ENCODE measurements at regions not wholly inside any gene's neighbourhood (a gene's known extent, or its start where the extent isn't known, plus 50 kb on each side); places are given as distances from the start of the nearest gene placed in this dataset.

DNA sequence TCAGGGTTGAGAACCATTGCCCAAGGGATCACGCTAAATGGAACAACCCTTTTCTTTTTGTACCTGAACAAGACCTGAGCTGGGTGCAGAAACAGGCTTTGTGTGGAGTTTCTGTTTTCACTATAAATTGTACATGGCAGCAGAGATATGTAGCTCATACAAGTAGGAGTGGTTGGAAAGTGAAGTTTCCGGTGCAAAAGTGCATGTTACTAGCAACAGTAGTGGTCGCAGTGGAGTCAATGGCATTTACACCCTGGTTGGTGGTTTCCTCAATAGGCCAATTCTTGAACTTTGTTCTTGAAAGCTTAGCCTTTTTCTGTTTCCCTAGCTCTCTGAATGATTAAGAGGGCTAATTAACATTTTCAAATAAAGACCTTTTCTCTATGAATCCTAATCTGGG lies 170.7 kb downstream of the NEBL start:
- DNase-seq: no peak

DNA sequence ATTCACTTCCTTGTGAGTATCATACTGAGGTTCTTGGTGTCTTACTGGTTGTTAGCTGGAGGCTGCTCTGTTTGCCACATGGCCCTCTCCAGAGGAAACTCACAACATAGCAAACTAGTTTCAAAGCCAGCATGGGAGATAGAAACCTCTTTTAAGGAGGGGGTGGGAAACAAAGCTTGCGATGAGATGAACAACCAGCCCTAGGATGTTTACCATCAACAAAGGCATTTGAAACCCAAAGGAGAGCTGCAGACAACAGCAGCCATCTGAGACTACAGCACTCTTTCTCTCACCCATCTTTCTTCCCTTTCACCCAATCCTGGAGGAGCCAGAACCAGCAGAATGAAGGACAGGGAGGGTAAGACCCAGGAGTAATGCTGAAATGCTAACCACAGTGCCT lies 182.1 kb downstream of the NEBL start:
- DNase-seq: no peak

- DNase-seq: no peak
Measured at GRCh38 chr10:20714518-20714917, 182.6 kb downstream of the NEBL start.

- DNase-seq: no peak
Measured at GRCh38 chr10:20713420-20713819, 183.7 kb downstream of the NEBL start.

DNA sequence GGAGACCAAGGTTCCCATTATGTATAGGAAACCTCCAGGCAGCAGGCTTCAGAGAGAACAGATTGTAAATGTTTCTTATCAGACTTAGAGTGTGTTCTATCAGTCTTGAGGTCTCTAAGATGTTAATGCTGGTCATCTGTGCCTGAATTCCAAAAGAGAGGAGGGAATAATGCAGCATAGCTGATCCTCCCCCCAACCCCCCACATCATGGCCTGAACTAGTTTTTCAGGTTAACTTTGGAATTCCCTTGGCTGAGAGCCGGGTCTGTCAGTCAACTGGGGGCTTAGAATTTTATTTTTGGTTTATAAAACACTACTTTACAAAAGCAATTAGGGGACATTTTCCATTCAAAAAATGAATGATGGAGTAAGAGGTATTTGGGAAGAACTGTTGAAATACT lies 184.3 kb downstream of the NEBL start:
- DNase-seq: no peak

DNA sequence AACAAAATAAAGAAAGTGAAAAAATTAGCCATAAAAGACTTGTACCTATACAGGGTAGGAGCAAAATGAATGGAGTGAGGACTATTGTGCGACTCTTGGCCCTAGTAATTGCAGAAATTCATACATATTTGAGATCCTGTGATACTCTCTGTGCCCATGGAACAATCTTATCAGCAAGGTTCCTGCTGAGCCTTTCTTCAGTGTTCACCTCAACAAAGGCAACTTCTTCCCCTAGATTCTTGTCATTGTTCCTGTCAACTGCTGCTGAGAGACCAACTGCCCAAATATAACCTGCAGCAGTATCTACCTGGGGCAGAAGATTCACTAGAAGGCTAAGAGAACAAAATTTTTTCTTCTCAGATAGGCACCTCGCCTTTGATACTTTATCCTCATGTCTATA lies 187.4 kb downstream of the NEBL start:
- DNase-seq: no peak

DNA sequence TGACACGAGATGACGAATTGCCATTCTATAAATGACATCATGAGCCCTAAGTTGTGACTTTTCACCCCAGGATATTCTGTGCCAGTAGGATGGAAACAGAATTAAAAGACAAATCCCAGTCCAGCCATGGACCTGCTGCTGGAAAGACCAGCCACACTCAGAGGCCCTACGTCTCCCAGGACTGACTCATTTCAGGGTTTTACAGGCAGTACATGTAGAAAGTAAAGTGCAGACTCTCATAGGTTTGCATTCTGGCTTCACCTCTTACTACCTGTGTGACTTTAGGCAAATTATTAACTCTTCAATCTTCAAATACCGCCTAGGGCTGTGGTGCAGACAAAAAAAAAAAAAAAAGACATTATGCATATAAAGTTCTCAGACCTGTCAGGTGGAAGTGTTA lies 188.8 kb downstream of the NEBL start:
- no peak for DNase-seq

DNA sequence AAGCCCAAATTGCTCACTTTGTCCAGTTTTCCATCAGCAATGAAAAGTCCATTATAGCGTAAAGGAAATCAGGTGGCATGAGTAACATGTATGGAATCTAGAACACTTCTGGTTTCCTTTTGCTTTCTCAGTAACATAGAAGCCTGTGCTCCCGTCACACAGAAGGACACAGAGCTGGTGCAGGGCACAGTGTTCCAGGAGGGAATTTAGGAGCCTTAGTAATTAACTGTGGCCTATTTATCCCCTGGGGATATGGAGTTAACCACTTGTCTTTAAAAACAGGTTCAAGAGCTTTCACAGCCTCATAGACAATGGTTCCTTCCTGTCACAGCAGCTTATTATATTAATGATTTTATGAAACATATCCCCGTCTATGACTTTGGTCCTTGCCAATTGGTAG lies 189.9 kb downstream of the NEBL start:
- DNase-seq: no peak

DNA sequence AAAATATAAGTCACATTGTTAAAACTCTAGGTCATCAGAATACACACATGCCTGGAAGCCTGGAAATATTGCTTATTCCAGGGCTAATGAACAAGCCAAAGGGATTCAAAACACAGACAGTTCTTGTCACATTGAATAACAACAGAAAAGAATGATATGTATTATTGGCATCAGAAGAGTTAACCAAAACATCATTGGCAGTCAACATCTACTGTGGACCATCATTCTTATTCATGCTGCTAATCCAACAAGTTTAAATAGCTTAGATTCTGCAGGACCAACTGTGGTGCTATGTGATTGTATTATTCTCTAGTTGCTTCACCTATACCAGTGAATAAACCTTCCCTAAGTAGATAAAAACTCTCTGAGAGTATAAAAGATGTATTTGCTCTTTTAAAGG lies 198.3 kb downstream of the NEBL start:
- no peak for DNase-seq

- DNase-seq: no peak
Measured at GRCh38 chr10:20694296-20694695, 202.8 kb downstream of the NEBL start.

DNA sequence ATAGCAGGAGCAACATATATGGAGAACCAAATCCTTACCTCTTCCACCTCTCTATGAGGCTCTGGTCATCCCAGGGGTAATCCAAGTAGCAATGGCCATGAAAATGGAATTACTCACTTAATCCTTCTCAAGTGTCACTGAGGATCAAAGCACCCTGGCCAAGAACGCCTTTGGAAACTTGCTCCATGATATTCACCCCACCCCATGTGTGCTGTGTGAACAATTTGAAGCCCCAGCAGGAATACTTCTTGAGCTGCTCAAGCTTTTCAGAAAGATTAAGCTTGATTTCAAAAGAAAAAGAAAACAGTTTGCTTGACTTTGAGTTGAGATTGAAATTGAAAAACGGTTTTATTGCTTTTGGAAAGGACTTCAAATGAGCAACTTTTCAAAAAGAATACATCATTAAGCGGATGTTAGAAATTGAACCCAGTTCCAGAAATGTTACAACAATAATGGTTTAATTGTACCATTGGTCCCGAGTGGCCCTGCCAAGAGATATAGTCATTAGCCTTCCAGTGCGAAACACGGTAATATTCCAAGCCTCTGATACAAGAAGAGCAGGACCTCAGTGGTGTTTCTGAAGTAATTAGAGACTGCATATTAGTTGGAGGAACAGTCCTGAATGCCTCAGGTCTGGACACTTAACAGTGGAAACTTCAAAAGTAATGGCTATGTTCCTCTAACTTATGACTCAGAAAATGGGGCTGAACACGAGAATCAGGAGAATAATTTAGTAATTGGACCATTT lies 208.1 kb downstream of the NEBL start:
- no peak for DNase-seq

DNA sequence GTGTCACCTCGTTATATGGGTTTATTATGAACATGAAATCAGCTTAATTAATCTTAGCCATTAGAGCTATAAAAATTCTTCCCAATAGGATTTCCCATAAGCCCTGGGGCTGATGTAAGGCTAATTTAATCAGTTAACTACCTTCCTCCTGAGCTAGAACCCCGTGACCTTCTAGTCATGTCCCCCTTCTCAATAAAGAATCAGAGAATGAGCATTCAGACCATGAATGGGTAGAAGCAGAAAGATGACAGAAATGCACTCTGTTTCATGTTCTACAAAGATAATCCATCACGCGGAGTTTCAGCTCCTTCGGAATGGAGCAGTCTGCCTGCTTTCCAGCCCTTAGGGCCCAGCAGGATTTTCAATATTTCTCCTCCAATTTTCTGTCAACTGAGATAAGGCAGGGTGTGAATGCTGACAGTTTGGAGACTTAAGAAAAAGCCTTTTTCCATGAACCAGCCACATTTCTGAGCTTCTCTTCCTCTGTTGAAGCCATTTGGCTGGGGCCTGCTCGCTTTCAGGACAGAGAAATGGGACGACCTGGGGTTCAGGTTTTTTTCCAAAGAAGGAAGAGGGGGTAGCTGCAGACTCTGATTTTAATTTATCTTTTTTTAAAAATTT lies 211.0 kb downstream of the NEBL start:
- no peak for DNase-seq

GRCh38 chr10:20685462-20685861 lies 211.6 kb downstream of the NEBL start:
- no peak for DNase-seq

- no peak for DNase-seq
Measured at GRCh38 chr10:20683345-20683744, 213.8 kb downstream of the NEBL start.

DNA sequence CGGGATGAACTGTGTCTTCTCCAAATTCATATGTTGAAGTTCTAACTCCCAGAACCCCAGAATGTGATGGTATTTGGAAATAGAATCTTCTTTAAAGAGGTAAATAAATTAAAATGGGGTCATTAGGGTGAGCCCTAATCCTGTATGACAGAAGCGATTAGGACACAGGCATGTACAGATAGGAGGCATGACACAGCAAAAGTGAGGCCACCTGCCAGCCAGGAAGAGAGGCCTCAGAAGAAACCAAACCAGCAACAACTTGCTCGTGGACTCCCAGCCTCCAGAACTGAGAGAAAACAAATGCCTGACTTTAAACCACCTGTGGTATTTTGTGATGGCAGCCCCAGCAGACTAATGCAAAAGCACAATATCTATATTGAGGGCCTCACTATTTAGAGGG lies 214.3 kb downstream of the NEBL start:
- no peak for DNase-seq

DNA sequence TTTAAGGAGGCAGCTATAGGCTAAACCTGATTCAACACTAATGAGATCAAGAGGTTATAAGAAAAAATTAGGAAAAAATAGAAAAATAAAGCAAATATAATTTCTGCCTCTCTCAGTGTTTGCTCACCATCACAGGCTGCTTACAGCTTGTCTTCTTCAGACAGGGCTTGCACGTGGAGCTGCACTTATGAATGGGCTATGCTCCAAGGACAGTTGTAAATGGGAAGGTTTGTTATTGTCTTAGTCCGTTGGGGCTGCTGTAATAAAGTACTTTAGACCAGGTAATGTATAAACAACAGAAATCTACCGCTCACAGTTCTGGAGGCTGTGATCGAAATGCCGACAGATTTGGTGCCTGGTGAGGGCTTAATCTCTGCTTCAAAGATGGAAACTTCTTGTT lies 219.8 kb downstream of the NEBL start:
- no peak for DNase-seq

DNA sequence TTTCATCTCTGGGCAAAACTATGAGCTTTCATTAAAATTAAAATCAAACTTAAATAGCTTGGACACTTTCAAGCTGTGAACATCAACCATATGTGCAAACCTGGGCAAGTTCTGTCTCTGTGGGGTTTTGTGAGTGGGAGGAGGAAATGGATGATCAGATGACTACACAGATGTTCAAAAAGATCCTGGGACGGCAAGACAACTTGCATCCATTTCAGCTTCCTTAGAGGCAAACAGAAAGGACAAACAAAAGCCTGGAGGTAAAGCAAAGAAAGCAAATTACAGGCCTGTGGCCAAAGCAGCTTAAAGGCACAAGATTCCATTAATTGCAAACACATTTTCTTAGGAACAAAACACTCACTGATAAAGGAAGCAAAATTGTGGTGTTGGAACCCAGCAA lies 222.2 kb downstream of the NEBL start:
- DNase-seq: no peak

GRCh38 chr10:20673175-20673574 lies 223.9 kb downstream of the NEBL start:
- DNase-seq: no peak

- no peak for DNase-seq
Measured at GRCh38 chr10:20672741-20673140, 224.4 kb downstream of the NEBL start.

DNA sequence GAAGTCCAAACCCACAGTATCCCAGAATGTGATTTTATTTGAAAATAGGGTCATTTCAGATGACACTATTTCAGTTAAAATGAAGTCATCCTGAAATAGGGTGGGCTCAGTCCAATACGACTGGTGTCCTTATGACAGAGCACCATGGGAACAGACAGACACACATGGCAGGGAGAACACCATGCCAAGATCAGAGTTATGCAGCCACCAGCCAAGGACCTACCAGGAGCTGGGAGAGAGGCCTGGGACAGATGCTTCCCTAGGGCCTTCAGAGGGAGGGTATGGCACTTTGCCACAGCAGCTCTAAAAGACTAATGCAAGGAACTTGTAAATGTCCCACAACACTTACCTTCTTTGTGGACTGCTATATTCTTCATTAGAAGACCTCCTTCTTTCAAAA lies 226.5 kb downstream of the NEBL start:
- no peak for DNase-seq

DNA sequence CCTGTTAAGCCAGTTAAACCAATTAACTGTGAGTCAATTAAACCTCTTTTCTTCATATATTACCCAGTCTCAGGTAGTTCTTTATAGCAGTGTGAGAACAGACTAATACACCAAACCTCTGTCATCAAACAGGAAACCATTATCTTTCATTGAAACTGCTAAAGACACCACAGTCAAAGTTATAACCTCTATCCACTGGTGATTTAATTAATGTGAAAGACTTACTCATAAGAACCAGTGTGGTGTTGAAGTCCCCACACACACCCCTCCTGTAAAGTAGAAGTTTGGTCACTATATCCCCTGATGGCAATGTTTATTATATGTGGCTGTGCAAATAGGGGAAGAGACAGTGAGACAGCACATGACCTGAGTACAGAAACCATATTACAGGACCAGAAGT lies 228.1 kb downstream of the NEBL start:
- no peak for DNase-seq

DNA sequence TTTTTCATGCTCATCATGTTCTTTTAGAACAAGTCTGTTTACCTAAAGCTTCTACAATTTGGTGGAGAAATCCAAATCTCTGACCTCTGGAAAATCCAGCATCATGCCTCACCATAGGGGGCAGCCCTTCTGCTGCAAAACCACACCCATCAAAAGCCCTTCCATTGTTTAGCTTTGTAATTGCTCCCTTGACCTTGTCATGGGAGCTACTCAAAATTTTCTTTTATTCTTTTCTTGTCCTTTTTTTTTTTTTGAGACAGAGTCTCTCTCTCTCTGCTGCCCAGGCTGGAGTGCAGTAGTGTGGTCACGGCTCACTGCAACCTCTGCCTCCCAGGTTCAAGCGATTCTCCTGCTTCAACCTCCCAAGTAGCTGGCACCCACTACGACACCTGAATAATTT lies 234.4 kb downstream of the NEBL start:
- DNase-seq: no peak

DNA sequence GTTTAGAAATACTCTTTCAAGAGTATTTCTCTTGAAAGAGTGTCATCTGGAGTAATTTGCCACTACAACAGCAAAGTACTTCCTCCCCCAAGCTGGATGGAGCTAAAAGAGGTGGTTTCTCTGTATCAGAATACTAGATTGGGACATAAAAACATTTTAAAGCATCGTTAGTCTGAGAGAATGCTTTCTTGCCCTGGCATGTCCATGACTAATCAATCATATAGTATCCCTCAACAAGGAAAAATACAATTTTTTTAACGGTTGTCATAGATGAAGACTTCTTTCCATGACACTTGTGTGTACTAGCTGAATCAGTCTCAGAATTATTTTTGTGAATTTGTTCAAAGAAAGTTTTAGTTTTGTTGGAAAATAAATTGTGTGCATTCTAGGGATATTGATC lies 237.9 kb downstream of the NEBL start:
- no peak for DNase-seq

DNA sequence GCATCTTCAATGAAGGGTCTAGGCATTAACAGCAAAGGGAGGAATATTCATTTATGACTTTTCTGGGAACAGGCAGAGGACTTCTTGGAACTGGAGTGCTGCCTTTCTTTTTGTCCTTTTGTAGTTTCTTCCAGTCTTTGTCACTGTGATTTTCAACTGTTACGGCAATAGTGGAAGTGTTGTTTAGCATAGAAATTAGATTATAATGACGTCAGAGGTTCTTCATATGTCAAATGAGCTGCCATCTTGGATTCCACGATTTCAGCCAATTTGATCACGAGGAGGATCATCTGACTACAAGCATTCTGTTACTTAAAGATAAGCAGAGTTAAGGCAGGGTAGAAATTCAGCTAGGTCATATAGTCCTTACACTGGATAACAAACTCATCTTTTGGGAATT lies 239.0 kb downstream of the NEBL start:
- DNase-seq: no peak

DNA sequence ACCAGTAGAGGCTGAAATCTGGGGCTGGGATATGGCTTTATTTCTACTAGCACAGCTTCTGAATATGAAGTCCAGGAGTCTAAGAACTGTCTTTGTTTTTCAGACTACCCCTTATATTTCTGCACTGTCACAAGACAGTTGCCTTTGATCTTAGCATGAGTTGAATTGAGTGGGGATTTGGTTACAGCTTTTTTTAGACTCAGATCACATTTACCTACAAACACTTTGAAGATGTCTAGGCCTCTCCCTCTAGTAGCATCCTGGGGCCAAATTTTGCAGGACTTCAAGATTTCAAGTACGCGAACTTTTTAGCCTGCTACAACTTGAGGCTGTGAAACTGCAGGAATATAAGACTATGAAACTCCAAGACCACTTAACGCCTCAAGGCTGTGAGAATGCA lies 240.2 kb downstream of the NEBL start:
- no peak for DNase-seq
